ENCODE measurements at regions not wholly inside any gene's neighbourhood (a gene's known extent, or its start where the extent isn't known, plus 50 kb on each side); places are given as distances from the start of the nearest gene placed in this dataset.

DNA sequence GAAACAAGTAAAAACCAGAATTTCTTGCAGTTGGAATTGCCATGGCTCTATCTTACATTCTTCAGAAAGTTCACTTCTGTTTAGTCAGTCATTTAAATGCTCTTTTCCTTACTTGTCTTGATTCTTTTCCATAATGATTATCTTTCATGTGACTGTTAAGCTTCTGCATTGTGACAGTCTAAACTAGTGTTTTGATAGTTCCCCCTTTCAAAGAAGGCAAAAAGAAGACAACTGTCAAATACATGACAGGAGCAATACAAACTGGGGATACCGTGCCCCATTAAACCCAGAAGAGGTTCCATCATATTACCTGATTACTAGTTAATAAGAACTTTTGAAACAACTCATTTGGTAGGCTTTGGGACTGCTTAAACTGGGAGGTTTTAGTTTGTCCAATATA, 476.2 kb downstream of the PCDH19 start:
- Histone ChIP-seq H3K4me1 (ENCODE audit: low read depth, poor library complexity, severe bottlenecking) (no peaks in the 10 kb centered on the region), H3K79me2 (ENCODE audit: insufficient read depth, low read depth) (no peaks in the 10 kb centered on the region), H3K4me2 (no peak overlapping the region), H3K4me3 (IDR thresholded peaks at IDR 0.05; ENCODE audit: insufficient read depth, low read depth, low read length) (no peak overlapping the region), H4K20me1 (ENCODE audit: insufficient read depth) (no peaks in the 10 kb centered on the region), H2AFZ (ENCODE audit: low read depth) (no peak overlapping the region), H3K9ac (no peak overlapping the region), H3K27me3 (ENCODE audit: insufficient read depth, low read depth) (no peaks in the 10 kb centered on the region), H3K27ac (no peak overlapping the region), H3K36me3 (ENCODE audit: insufficient read depth) (no peaks in the 10 kb centered on the region)
- TF ChIP-seq, protein P1, sequence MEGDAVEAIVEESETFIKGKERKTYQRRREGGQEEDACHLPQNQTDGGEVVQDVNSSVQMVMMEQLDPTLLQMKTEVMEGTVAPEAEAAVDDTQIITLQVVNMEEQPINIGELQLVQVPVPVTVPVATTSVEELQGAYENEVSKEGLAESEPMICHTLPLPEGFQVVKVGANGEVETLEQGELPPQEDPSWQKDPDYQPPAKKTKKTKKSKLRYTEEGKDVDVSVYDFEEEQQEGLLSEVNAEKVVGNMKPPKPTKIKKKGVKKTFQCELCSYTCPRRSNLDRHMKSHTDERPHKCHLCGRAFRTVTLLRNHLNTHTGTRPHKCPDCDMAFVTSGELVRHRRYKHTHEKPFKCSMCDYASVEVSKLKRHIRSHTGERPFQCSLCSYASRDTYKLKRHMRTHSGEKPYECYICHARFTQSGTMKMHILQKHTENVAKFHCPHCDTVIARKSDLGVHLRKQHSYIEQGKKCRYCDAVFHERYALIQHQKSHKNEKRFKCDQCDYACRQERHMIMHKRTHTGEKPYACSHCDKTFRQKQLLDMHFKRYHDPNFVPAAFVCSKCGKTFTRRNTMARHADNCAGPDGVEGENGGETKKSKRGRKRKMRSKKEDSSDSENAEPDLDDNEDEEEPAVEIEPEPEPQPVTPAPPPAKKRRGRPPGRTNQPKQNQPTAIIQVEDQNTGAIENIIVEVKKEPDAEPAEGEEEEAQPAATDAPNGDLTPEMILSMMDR (conservative IDR thresholded peaks at IDR 0.05; ENCODE audit: low read depth, low read length) = no peak

DNA sequence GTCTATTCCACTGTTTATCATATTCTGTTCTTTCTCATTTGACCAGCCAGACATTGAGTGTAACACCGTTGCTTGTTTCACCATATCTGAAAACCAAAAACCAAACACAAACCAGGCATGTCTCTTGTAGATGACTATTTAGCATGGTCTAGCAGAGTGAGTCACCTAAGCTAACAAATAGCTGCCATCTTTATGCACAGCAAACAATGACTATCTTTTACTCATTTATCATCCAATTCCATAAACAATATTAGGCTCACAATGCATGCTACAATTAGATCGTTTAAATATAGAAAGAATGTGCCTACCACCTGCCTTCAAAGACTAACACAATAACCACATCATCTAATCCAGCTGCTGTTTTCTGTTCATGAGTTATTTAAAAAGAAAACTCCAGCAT, 495.4 kb downstream of the PCDH19 start:
- no peaks in the 10 kb centered on the region for H3K27me3 ChIP-seq (ENCODE audit: insufficient read depth, low read depth)
- TF ChIP-seq, protein P1 (conservative IDR thresholded peaks at IDR 0.05; ENCODE audit: low read depth, low read length) = no peak

DNA sequence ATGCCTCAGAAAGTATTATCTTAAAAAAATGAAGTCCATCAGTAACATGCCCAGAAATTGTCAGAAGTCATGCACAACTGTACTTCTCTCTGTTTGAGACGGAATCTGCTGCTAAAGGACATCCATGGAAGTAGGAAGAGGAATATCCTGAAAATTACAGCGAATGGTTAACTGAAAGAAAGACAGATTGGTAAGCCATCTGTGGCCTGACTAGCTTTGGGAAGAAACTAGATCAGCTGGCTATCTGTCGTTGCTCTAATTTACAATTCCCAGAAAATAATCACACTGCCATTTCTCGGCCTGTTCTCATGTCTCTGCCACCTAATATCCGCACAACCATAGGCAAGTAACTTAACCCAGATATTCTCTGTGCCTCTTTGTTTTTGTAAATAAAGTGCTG, 496.5 kb downstream of the PCDH19 start:
- H3K27ac ChIP-seq = no peak overlapping the region
- H3K36me3 ChIP-seq (ENCODE audit: insufficient read depth) = no peaks in the 10 kb centered on the region
- H3K4me2 ChIP-seq = no peak overlapping the region
- H3K4me3 ChIP-seq (IDR thresholded peaks at IDR 0.05; ENCODE audit: insufficient read depth, low read depth, low read length) = no peak overlapping the region
- TF ChIP-seq, protein P1 (conservative IDR thresholded peaks at IDR 0.05; ENCODE audit: low read depth, low read length) = no peak
- no peaks in the 10 kb centered on the region for H3K4me1 ChIP-seq (ENCODE audit: low read depth, poor library complexity, severe bottlenecking)
- no peaks in the 10 kb centered on the region for H4K20me1 ChIP-seq (ENCODE audit: insufficient read depth)
- H3K27me3 ChIP-seq (ENCODE audit: insufficient read depth, low read depth) = no peaks in the 10 kb centered on the region
- H2AFZ ChIP-seq (ENCODE audit: low read depth) = no peak overlapping the region
- no peak overlapping the region for H3K9ac ChIP-seq
- H3K79me2 ChIP-seq (ENCODE audit: insufficient read depth, low read depth) = no peaks in the 10 kb centered on the region

More for the DNA sequence above, 495.4 kb downstream of the PCDH19 start:
- Histone ChIP-seq H3K4me3 (IDR thresholded peaks at IDR 0.05; ENCODE audit: insufficient read depth, low read depth, low read length) (no peak overlapping the region), H3K4me2 (no peak overlapping the region), H4K20me1 (ENCODE audit: insufficient read depth) (no peaks in the 10 kb centered on the region), H3K36me3 (ENCODE audit: insufficient read depth) (no peaks in the 10 kb centered on the region), H3K9ac (no peak overlapping the region), H2AFZ (ENCODE audit: low read depth) (no peak overlapping the region), H3K27ac (no peak overlapping the region), H3K4me1 (ENCODE audit: low read depth, poor library complexity, severe bottlenecking) (no peaks in the 10 kb centered on the region), H3K79me2 (ENCODE audit: insufficient read depth, low read depth) (no peaks in the 10 kb centered on the region)

DNA sequence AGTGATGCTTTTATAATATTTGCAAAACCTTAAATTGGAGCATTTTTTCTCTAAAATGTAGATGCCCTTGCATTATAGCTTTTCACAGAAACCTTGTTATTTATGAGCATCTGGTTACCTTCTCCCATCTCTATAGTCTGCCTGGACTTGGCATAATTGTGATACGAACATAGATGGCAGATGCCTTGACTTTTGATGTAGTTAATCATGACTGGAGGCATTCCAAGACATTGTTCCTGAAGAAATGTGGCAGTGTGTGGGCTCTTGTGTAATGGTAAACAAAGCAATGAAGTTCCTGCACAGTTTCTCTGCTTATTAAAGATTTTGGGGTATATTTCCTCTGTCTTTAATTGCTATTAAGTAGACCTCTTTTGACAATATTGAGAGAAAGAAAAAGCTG, 500.1 kb downstream of the PCDH19 start:
- H3K27ac ChIP-seq = no peak overlapping the region
- no peak overlapping the region for H3K4me2 ChIP-seq
- no peak overlapping the region for H3K9ac ChIP-seq
- H2AFZ ChIP-seq (ENCODE audit: low read depth) = no peak overlapping the region
- H4K20me1 ChIP-seq (ENCODE audit: insufficient read depth) = no peaks in the 10 kb centered on the region
- H3K4me1 ChIP-seq (ENCODE audit: low read depth, poor library complexity, severe bottlenecking) = no peaks in the 10 kb centered on the region
- no peaks in the 10 kb centered on the region for H3K79me2 ChIP-seq (ENCODE audit: insufficient read depth, low read depth)
- no peaks in the 10 kb centered on the region for H3K27me3 ChIP-seq (ENCODE audit: insufficient read depth, low read depth)
- no peaks in the 10 kb centered on the region for H3K36me3 ChIP-seq (ENCODE audit: insufficient read depth)
- TF ChIP-seq, protein P1 (conservative IDR thresholded peaks at IDR 0.05; ENCODE audit: low read depth, low read length) = no peak
- H3K4me3 ChIP-seq (IDR thresholded peaks at IDR 0.05; ENCODE audit: insufficient read depth, low read depth, low read length) = no peak overlapping the region

Measured in KMS-11 (cell line).